Upper lobe of left lung (tissue), 6 donors: ENCODE measurements at regions not wholly inside any gene's neighbourhood (a gene's known extent, or its start where the extent isn't known, plus 50 kb on each side); places are given as distances from the start of the nearest gene placed in this dataset.

Experiments
- ATAC-seq, 2 donors: fragments of 200-7000 bp; cut with Tn5 transposase; one replicate each; pipeline ENCODE4 v1.9.1; 2022; ENCODE audit warnings: mild to moderate bottlenecking in 2 of 2, moderate library complexity in 2 of 2; ENCODE audit not compliant: low FRiP score in 2 of 2
- DNase-seq, 2 donors: peaks; one replicate each; pipeline ENCODE4 v3.0.0-alpha.2; 2019 to 2020
- H3K27ac ChIP-seq, 4 donors: fragments of 200-600 bp; sonication (generic); one replicate each; pipeline ENCODE4 v1.5.1; 2016 to 2019
- H3K27me3 ChIP-seq, 4 donors: fragments of 200-600 bp; sonication (generic); one replicate each; pipeline ENCODE4 v1.5.1; 2017 to 2019
- H3K36me3 ChIP-seq, 4 donors: fragments of 200-600 bp; sonication (generic); one replicate each; pipeline ENCODE4 v1.5.1; 2016 to 2019
- H3K4me1 ChIP-seq, 4 donors: fragments of 200-600 bp; sonication (generic); one replicate each; pipeline ENCODE4 v1.5.1; 2018 to 2019
- H3K4me3 ChIP-seq, 4 donors: fragments of 200-600 bp; sonication (generic); one replicate each; pipeline ENCODE4 v1.5.1; 2017 to 2019; ENCODE audit warnings: mild to moderate bottlenecking in 2 of 4, moderate library complexity in 1 of 4
- H3K9me3 ChIP-seq, 4 donors: fragments of 200-600 bp; sonication (generic); one replicate each; pipeline ENCODE4 v1.5.1; 2018 to 2019
- EP300 ChIP-seq, 4 donors: sonication (generic); formaldehyde crosslinking; IDR thresholded peaks; one replicate each; pipeline ENCODE4 v1.5.1; 2017; ENCODE audit warnings: antibody characterized with exemption in 4 of 4, control low read depth in 2 of 4
- POLR2A ChIP-seq, 4 donors: fragments of 450-650 bp; IDR thresholded peaks; one replicate each; pipeline ENCODE4 v1.5.1; 2016 to 2017; ENCODE audit warnings: antibody characterized with exemption in 4 of 4, mild to moderate bottlenecking in 2 of 4
- POLR2AphosphoS5 ChIP-seq, 2 donors: sonication (generic); formaldehyde crosslinking; IDR thresholded peaks; one replicate each; pipeline ENCODE4 v1.5.1; 2017; ENCODE audit warnings: antibody characterized with exemption in 2 of 2
- WGBS, 2 donors: methylation state at CpG; one replicate each; pipeline ENCODE4 v1.1.5; 2017 to 2018; 5-methylcytosine and 5-hydroxymethylcytosine counted together
- TF ChIP-seq, protein P1 (sequence below), 6 experiments: fragments of 450-650 bp in 4 of 6; fragments of 200-600 bp in 2 of 6; sonication (generic) in 2 of 6; IDR thresholded peaks; one replicate each; pipeline ENCODE4 v1.5.1; 2016 to 2019; ENCODE audit warnings: antibody characterized with exemption in 6 of 6
- donor health status: DM: no; HTN: no; CAD: no; lungs with moderate emphysema.
- donor health status: DM: no; HTN: yes; CAD: no; lungs with severe emphysema.

DNA sequence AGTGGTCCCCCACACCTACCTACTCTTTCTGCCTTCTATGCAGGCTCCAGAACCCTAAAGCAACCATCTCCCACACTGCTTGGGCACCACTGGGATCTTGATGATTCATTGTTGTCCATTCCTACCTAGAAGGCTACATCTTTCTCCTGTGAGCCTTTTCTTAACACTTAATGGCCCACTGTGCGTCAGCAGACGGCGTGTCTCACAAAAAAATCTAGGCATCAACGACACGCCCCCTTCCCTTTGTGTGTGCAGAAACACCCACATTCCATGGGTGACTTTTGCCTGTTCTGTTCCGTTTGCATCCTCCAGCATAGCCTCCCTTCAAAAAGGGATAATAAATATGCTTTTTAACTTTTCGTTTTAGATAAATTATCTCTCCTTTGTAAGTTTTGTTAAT lies 99.7 kb upstream of the CYRIA start:
- DNase-seq (no peak), ATAC-seq (no peak)
- Histone ChIP-seq H3K4me1 (peaks cover 0 to 17% (median 13%) of the 10 kb centered on the region in 4 donors), H3K36me3 (no peaks in the 10 kb centered on the region), H3K27me3 (no peaks in the 10 kb centered on the region), H3K27ac (no peak overlapping the region), H3K4me3 (no peak overlapping the region), H3K9me3 (no peaks in the 10 kb centered on the region)
- TF ChIP-seq POLR2AphosphoS5 (IDR thresholded peaks at IDR 0.05) = no peak
- TF ChIP-seq POLR2A (IDR thresholded peaks at IDR 0.05) = no peak
- TF ChIP-seq, protein P1, sequence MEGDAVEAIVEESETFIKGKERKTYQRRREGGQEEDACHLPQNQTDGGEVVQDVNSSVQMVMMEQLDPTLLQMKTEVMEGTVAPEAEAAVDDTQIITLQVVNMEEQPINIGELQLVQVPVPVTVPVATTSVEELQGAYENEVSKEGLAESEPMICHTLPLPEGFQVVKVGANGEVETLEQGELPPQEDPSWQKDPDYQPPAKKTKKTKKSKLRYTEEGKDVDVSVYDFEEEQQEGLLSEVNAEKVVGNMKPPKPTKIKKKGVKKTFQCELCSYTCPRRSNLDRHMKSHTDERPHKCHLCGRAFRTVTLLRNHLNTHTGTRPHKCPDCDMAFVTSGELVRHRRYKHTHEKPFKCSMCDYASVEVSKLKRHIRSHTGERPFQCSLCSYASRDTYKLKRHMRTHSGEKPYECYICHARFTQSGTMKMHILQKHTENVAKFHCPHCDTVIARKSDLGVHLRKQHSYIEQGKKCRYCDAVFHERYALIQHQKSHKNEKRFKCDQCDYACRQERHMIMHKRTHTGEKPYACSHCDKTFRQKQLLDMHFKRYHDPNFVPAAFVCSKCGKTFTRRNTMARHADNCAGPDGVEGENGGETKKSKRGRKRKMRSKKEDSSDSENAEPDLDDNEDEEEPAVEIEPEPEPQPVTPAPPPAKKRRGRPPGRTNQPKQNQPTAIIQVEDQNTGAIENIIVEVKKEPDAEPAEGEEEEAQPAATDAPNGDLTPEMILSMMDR (IDR thresholded peaks at IDR 0.05) = no peak
- TF ChIP-seq EP300 (IDR thresholded peaks at IDR 0.05) = no peak
- WGBS, 2 donors = 81 to 84% methylated on average over 7 of the region's 7 CpGs

DNA sequence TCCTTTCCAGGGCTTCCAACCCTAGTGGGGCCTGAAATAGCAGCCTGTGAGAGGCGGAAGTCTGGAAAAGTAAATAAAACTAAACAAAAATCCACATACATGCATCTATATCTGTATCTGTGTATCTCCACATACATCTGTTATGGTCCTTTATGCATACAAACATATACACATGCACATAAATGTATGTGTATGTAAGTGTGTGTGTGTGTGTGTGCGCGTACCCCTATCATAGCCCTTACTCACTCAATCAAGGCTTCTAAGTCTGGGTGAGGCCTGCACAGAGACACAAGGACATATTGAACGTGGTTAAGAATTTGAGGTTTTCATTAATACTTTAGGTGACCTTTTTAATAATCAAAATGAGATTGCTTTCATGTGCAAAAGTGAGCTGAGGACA lies 98.9 kb upstream of the CYRIA start:
- no peak for ATAC-seq
- Histone ChIP-seq H3K27ac (no peak overlapping the region), H3K27me3 (no peaks in the 10 kb centered on the region)

GRCh38 chr2:16763493-16763899 lies 97.9 kb upstream of the CYRIA start:
- H3K4me3 ChIP-seq = peak overlapping the region in 3 of 4 donors; percentile 13 to 32 (median 15)
- peak; percentile 60 to 68 for ATAC-seq

More for the DNA sequence above, 98.9 kb upstream of the CYRIA start:
- no peak overlapping the region for H3K4me3 ChIP-seq
- H3K9me3 ChIP-seq = no peaks in the 10 kb centered on the region
- H3K4me1 ChIP-seq = peaks cover 0 to 17% (median 13%) of the 10 kb centered on the region in 4 donors
- no peaks in the 10 kb centered on the region for H3K36me3 ChIP-seq
- DNase-seq = no peak
- 95 to 96% methylated on average over 4 of the region's 4 CpGs for WGBS, 2 donors
- no peak for TF ChIP-seq POLR2AphosphoS5 (IDR thresholded peaks at IDR 0.05)

GRCh38 chr2:16763056-16763455 lies 97.4 kb upstream of the CYRIA start:
- peaks cover 0 to 17% (median 13%) of the 10 kb centered on the region in 4 donors for H3K4me1 ChIP-seq
- no peaks in the 10 kb centered on the region for H3K27me3 ChIP-seq
- ATAC-seq (peak; percentile 7), DNase-seq (peak in 1 of 2 donors; percentile 30)
- H3K4me3 ChIP-seq = no peak overlapping the region
- no peaks in the 10 kb centered on the region for H3K9me3 ChIP-seq
- peak overlapping the region in 2 of 4 donors; percentile 30 to 54 for H3K27ac ChIP-seq
- H3K36me3 ChIP-seq = no peaks in the 10 kb centered on the region
- TF ChIP-seq EP300 (IDR thresholded peaks at IDR 0.05) = no peak
- no peak for TF ChIP-seq POLR2AphosphoS5 (IDR thresholded peaks at IDR 0.05)
- TF ChIP-seq, protein P1 (IDR thresholded peaks at IDR 0.05) = no peak
- no peak for TF ChIP-seq POLR2A (IDR thresholded peaks at IDR 0.05)
- 56 to 61% methylated on average over 2 of the region's 2 CpGs for WGBS, 2 donors

More at GRCh38 chr2:16763493-16763899, 97.9 kb upstream of the CYRIA start:
- no peak for DNase-seq
- H3K9me3 ChIP-seq = no peaks in the 10 kb centered on the region
- H3K4me1 ChIP-seq = peaks cover 0 to 17% (median 13%) of the 10 kb centered on the region in 4 donors
- H3K36me3 ChIP-seq = no peaks in the 10 kb centered on the region
- no peaks in the 10 kb centered on the region for H3K27me3 ChIP-seq
- H3K27ac ChIP-seq = peak overlapping the region in 2 of 4 donors; percentile 30 to 54
- no peak for TF ChIP-seq POLR2A (IDR thresholded peaks at IDR 0.05)
- TF ChIP-seq EP300 (IDR thresholded peaks at IDR 0.05) = no peak
- 46 to 50% methylated on average over 4 of the region's 4 CpGs for WGBS, 2 donors

- no peak for DNase-seq
- H3K4me3 ChIP-seq = no peak overlapping the region
- no peaks in the 10 kb centered on the region for H3K27me3 ChIP-seq
- H3K27ac ChIP-seq = no peak overlapping the region
- peaks cover 0 to 26% (median 15%) of the 10 kb centered on the region in 4 donors for H3K4me1 ChIP-seq
- no peaks in the 10 kb centered on the region for H3K9me3 ChIP-seq
- 49 to 50% methylated on average over 3 of the region's 3 CpGs for WGBS, 2 donors
- no peak for TF ChIP-seq EP300 (IDR thresholded peaks at IDR 0.05)
- TF ChIP-seq, protein P1 (IDR thresholded peaks at IDR 0.05) = no peak
- TF ChIP-seq POLR2AphosphoS5 (IDR thresholded peaks at IDR 0.05) = no peak
- no peak for TF ChIP-seq POLR2A (IDR thresholded peaks at IDR 0.05)
- ATAC-seq = no peak
- no peaks in the 10 kb centered on the region for H3K36me3 ChIP-seq
These were observed 94.8 kb upstream of the CYRIA start for GRCh38 chr2:16760426-16760825.
